NCI-H1105 (cell line): ENCODE measurements at regions not wholly inside any gene's neighbourhood (a gene's known extent, or its start where the extent isn't known, plus 50 kb on each side); places are given as distances from the start of the nearest gene placed in this dataset.

Experiments
- DNase-seq: peaks from one replicate; lab custom pipeline; 2025; lab: John Stamatoyannopoulos, UW

GRCh38 chr2:172230889-172231401 is 128.2 kb upstream of the DLX2 start:
- no peak for DNase-seq

- no peak for DNase-seq
Observed at GRCh38 chr2:172231508-172231907, 128.8 kb upstream of the DLX2 start.

- DNase-seq = no peak
Observed at GRCh38 chr2:172232708-172233396, 130.2 kb upstream of the DLX2 start.

- no peak for DNase-seq
Observed at GRCh38 chr2:172233987-172234715, 131.5 kb upstream of the DLX2 start.

- peak; percentile 75 for DNase-seq
Observed at GRCh38 chr2:172234716-172235691, 132.3 kb upstream of the DLX2 start.

GRCh38 chr2:172239944-172240590 is 137.4 kb upstream of the DLX2 start:
- no peak for DNase-seq

GRCh38 chr2:172241222-172241621 is 138.5 kb upstream of the DLX2 start:
- no peak for DNase-seq

GRCh38 chr2:172242471-172242870 is 139.8 kb upstream of the DLX2 start:
- DNase-seq = no peak

- DNase-seq = no peak
Observed at GRCh38 chr2:172242961-172243360, 140.3 kb upstream of the DLX2 start.

- DNase-seq = no peak
Observed at GRCh38 chr2:172244419-172245130, 141.9 kb upstream of the DLX2 start.

GRCh38 chr2:172246649-172247048 is 143.9 kb upstream of the DLX2 start:
- no peak for DNase-seq

GRCh38 chr2:172247203-172247602 is 144.5 kb upstream of the DLX2 start:
- DNase-seq = no peak

GRCh38 chr2:172248381-172248780 is 145.7 kb upstream of the DLX2 start:
- DNase-seq = no peak

GRCh38 chr2:172248785-172249187 is 146.1 kb upstream of the DLX2 start:
- DNase-seq = no peak

- DNase-seq = no peak
Observed at GRCh38 chr2:172249334-172249733, 146.6 kb upstream of the DLX2 start.

GRCh38 chr2:172249986-172250385 is 147.3 kb upstream of the DLX2 start:
- DNase-seq = no peak

- DNase-seq = no peak
Observed at GRCh38 chr2:172251231-172251630, 148.5 kb upstream of the DLX2 start.

- DNase-seq = no peak
Observed at GRCh38 chr2:172252154-172252553, 149.5 kb upstream of the DLX2 start.

GRCh38 chr2:172253190-172254052 is 150.7 kb upstream of the DLX2 start:
- no peak for DNase-seq

- no peak for DNase-seq
Observed at GRCh38 chr2:172256886-172257285, 154.2 kb upstream of the DLX2 start.
